ENCODE measurements at regions not wholly inside any gene's neighbourhood (a gene's known extent, or its start where the extent isn't known, plus 50 kb on each side); places are given as distances from the start of the nearest gene placed in this dataset.

DNA sequence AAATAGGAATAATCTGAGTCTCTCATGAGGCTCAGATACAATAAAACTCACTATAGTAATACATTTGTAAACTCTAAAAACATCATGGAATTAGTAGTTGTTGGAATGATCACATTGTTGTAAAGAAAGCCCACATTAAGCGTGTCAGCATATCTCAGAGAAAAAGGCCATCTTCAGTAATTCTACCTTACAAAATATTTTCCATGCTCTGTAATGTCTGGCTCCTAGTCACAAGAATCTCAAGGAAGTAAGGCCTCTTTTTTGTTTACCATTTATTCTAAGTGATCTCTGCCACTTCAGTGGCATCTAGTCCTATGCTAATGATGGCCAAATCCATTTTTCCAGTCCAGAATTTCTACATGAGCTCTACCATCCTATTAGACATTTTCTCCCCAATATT is 240.2 kb upstream of the ZNF717 start:
- H3K9me3 Mint-ChIP-seq, result peaks cover 0 to 3% (median 0%) of the 10 kb centered on the region in 7 donors
- H3K79me2 ChIP-seq (ENCODE audit: insufficient read depth, low read length), result no peaks in the 10 kb centered on the region
- WGBS (ENCODE audit: insufficient coverage), result no CpG with 5 or more reads among the region's 1 CpG
- no peaks in the 10 kb centered on the region for H3K4me1 Mint-ChIP-seq
- H2AFZ ChIP-seq (ENCODE audit: insufficient read depth, low read depth, low read length, poor library complexity, severe bottlenecking), result no peak overlapping the region
- no peaks in the 10 kb centered on the region for H3K36me3 ChIP-seq (replicated peaks in 1 of 2; ENCODE audit: control insufficient read depth in 1 of 2, insufficient read depth in 2 of 2, low read length in 2 of 2)
- H3K4me2 ChIP-seq (replicated peaks; ENCODE audit: extremely low read depth, low read length, poor library complexity, severe bottlenecking), result no peak overlapping the region
- H3K27me3 ChIP-seq (ENCODE audit: control insufficient read depth in 2 of 2, insufficient read depth in 2 of 2, low read length in 2 of 2), result no peaks in the 10 kb centered on the region
- no peak overlapping the region for H3K4me3 Mint-ChIP-seq
- H3K27ac ChIP-seq (ENCODE audit: low read depth in 1 of 2, low read length in 2 of 2), result no peak overlapping the region
- intact Hi-C loops (cut with micrococcal nuclease), result no loop called here
- no peak overlapping the region for H3K27ac Mint-ChIP-seq
- H3K9me3 ChIP-seq (replicated peaks in 1 of 2; ENCODE audit: control insufficient read depth in 1 of 2, insufficient read depth in 1 of 2, low read length in 2 of 2), result no peaks in the 10 kb centered on the region
- no peak for TF ChIP-seq CTCF (IDR thresholded peaks at IDR 0.05)
- H3K27me3 Mint-ChIP-seq (ENCODE audit: low read depth in 3 of 3), result peaks cover 0 to under 1% (median 0%) of the 10 kb centered on the region in 3 donors
- no peak overlapping the region for H3K9ac ChIP-seq (ENCODE audit: insufficient read depth, low read length, poor library complexity, severe bottlenecking)
- H3K36me3 Mint-ChIP-seq, result no peaks in the 10 kb centered on the region
- DNase-seq, result no peak
- no peaks in the 10 kb centered on the region for H3K4me1 ChIP-seq (ENCODE audit: control insufficient read depth in 1 of 2, insufficient read depth in 2 of 2, low read length in 2 of 2)
- H4K20me1 ChIP-seq (ENCODE audit: insufficient read depth, low read length), result no peaks in the 10 kb centered on the region
- H3K4me3 ChIP-seq (replicated peaks in 1 of 3; ENCODE audit: low read depth in 2 of 3, low read length in 3 of 3), result no peak overlapping the region

- Mint-ChIP-seq H3K36me3 (no peaks in the 10 kb centered on the region), H3K4me1 (no peaks in the 10 kb centered on the region), H3K27me3 (ENCODE audit: low read depth in 3 of 3) (no peaks in the 10 kb centered on the region), H3K9me3 (peaks cover 0 to 6% (median 0%) of the 10 kb centered on the region in 7 donors), H3K27ac (no peak overlapping the region), H3K4me3 (no peak overlapping the region)
- Histone ChIP-seq H3K79me2 (ENCODE audit: insufficient read depth, low read length) (no peaks in the 10 kb centered on the region), H4K20me1 (ENCODE audit: insufficient read depth, low read length) (no peaks in the 10 kb centered on the region), H3K27ac (ENCODE audit: low read depth in 1 of 2, low read length in 2 of 2) (no peak overlapping the region), H3K36me3 (replicated peaks in 1 of 2; ENCODE audit: control insufficient read depth in 1 of 2, insufficient read depth in 2 of 2, low read length in 2 of 2) (no peaks in the 10 kb centered on the region), H3K4me2 (replicated peaks; ENCODE audit: extremely low read depth, low read length, poor library complexity, severe bottlenecking) (no peak overlapping the region), H3K4me3 (replicated peaks in 1 of 3; ENCODE audit: low read depth in 2 of 3, low read length in 3 of 3) (no peak overlapping the region), H2AFZ (ENCODE audit: insufficient read depth, low read depth, low read length, poor library complexity, severe bottlenecking) (no peak overlapping the region), H3K27me3 (ENCODE audit: control insufficient read depth in 2 of 2, insufficient read depth in 2 of 2, low read length in 2 of 2) (no peaks in the 10 kb centered on the region), H3K9me3 (replicated peaks in 1 of 2; ENCODE audit: control insufficient read depth in 1 of 2, insufficient read depth in 1 of 2, low read length in 2 of 2) (no peaks in the 10 kb centered on the region), H3K9ac (ENCODE audit: insufficient read depth, low read length, poor library complexity, severe bottlenecking) (no peak overlapping the region), H3K4me1 (ENCODE audit: control insufficient read depth in 1 of 2, insufficient read depth in 2 of 2, low read length in 2 of 2) (no peaks in the 10 kb centered on the region)
- intact Hi-C loops (cut with micrococcal nuclease), result no loop called here
- no peak for DNase-seq
- TF ChIP-seq CTCF (IDR thresholded peaks at IDR 0.05), result no peak
Observed at GRCh38 chr3:76026379-76026778, 241.0 kb upstream of the ZNF717 start.
